Amniotic epithelial cell (primary cell): ENCODE measurements at regions not wholly inside any gene's neighbourhood (a gene's known extent, or its start where the extent isn't known, plus 50 kb on each side); places are given as distances from the start of the nearest gene placed in this dataset.

Experiments
- DNase-seq: peaks from one replicate; pipeline ENCODE4 v3.0.0-alpha.2; 2010; ENCODE audit warnings: low read depth

DNA sequence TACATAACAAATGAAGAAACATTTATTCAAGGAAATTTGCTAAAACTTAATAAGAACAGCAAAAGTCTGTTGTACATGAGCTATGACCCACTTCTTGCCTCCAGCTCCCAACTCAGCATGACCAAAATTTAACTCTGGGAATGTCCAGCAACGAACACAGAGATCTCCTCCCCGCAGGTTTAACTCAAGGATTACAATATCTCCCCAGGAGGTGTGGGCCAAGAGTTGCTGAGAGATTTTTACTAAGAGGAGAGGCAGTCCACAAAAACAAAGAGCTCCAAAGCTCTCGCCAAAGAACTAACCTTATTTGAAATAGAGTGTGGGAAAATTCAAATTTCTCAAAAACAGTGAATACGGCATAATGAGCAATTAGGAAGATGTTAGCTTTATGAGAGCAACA lies 318.5 kb downstream of the GRB14 start:
- DNase-seq, result no peak

DNA sequence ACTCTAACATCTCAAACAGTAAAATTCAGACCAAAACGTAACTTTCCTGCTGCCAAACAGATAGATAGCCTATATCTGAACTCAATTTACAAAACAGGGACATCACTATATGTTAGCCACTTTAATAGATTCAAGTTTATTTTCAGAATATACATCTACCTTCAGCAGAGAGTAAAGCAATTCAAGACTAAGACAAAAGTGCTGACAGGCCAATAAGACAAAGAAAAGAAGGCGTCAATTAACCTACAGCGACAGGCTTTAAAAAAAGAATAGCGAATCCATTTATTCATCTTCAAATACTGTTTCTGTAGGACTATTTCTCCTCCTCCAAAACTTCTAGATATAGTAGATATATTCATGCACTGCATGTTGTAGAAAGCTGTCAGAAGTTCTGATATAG lies 333.0 kb downstream of the GRB14 start:
- no peak for DNase-seq

DNA sequence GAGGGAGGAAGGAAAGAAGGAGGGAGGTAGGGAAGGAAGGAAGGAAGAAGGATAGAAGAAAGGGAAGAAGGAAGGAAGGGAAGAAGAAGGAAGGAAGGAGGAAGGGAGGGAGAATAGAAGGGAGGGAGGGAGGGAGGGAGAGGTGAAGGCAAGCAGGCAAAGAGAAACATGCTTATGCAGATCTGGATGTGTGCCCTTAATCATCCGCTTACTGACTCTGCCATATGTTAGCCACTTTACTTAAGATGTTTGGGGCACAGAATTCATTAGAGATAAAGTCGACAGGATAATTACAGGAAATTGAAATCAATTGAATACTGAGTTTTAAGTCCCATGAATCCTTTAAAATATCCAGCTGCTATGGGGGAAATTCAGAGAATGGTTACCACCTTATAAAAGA lies 334.2 kb downstream of the GRB14 start:
- DNase-seq, result no peak

DNA sequence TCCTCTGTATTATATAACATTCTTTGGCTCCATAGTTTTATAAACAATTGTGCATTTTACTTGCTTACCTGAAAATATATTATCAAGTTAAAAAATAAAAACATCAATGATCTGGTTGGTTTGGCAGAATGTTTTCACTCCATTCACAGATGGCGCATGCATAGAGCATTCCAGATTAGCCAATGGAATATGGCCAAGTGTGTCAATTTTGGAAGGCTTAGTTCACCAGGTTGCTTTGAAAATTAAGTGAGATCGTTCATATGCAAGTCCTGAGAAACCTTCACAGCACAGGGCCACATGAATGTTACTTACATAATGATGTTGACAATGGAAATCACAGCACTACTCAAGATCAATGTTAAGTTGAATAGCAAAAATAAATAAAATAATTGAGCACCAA lies 335.7 kb downstream of the GRB14 start:
- DNase-seq, result no peak

DNA sequence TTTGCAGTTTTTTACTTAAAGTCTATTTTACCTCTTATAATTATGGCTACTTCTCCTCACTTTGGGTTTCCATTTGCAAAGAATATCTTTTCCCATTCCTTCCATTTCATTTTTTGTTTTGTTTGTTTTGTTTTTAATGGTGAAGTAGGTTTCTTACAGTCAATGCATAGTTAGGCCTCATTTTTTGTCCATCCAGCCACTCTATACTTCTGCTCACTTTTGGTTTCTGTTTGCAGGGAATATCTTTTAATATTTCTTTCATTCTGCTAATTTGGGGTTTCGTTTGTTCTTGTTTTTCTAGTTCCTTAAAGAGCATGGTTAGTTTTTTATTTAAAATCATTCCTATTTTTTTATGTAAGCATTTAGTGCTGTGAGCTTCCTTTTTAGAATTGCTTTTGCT lies 339.4 kb downstream of the GRB14 start:
- no peak for DNase-seq

DNA sequence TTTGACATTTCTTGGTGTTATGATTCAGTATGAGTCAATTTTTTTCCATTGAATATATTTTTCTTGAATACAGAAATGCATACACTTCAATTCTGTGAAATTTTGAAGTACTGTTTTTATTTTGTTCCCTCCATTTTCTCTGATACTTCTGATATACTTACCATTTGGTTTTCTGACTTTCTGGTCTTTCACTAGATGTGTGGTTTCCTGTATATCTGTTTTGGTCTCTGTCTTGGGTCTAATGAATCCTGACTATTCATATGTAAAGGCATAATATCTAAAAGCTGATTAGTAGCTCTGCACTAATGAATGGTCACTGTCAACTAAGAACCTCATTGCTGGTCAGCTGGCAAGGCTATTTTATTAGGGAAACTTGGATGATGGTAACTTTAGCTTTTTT lies 345.6 kb downstream of the GRB14 start:
- DNase-seq, result no peak

DNA sequence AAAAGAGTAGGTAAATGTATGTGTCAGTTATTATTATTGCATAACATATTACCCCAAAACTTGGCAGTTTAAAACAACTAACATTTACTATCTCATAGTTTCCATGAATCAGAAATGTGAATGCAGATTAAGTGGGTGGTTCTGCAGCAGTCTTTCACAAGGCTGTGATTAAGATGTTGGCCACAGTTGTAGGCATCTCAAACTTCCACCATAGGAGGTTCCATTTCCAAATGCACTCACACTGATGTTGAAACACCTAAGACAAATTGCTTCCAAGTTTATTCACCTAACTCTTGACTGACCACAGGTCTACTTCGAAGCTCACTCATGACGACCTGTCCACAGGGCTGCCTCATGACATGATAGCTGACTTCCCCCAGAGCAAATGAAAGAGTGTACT lies 360.8 kb downstream of the GRB14 start:
- peak; percentile 43 for DNase-seq

DNA sequence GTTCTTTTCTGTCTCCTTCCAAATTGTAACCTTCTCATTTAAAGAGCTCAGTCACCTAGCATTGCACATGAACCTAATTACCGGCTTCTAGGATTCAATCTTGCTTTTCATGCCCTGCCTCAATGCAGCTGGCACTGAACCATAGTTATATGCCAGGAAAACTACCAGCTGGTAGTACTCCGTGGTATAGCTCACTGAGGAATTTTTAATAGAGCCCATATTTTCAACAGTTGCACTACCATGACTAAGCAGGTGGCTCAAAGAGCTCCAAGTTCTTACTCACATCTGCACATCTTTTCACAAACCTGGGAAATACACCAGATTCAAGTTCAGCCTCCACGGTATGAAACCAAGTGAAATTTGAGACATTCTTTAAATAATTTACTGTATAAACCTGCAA lies 363.5 kb downstream of the GRB14 start:
- DNase-seq, result no peak

DNA sequence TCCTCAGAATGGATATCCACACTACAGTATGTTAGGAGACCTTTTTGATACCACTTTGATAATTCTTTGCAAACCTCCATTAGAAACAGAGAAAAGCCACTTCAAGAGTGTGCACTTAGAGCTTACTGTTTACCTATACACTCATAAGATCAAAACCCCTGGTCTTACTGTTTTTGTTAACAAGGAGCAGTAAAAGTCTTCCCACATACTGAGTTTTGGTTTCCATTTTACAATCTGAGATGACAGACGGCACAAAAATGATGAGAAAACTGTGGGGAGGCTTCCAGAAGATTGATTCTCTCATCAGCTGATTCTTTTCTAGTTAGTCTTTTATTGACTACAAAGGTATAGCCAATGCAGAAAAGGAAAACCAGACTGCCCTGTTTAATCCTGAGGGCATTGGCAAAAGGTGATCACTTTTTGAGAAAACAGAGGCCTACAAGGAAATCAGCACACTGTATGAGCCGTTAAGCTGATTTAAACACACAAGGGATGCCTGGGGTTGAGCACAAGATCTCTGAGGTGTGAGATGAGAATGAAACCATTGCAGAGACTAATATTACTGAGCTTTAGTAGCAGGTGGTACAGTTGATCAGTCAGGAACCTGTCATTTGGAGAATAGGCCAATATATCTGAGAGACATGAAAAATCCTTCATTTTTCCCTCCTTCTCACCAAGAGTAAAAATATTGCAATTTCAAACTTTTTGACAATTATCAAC lies 368.6 kb downstream of the GRB14 start:
- no peak for DNase-seq

DNA sequence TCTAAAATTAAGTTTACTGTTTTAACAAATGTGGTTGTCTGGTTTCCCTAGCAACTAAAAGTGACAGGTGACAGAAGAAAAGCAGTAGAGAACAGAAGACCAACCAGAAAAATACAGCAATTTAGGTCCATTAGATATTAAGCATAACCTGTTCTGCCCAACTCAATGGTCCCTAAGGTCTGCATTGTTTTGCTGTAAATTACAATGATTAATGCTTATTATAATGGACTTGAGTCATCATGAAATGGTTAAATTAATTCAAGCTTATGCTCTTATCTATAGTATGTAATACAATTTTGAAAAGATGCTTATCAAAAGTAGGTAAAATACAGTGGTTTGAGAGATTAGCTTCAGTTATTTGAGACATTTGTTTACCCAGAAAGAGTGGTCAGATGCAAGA lies 378.0 kb downstream of the GRB14 start:
- no peak for DNase-seq

DNA sequence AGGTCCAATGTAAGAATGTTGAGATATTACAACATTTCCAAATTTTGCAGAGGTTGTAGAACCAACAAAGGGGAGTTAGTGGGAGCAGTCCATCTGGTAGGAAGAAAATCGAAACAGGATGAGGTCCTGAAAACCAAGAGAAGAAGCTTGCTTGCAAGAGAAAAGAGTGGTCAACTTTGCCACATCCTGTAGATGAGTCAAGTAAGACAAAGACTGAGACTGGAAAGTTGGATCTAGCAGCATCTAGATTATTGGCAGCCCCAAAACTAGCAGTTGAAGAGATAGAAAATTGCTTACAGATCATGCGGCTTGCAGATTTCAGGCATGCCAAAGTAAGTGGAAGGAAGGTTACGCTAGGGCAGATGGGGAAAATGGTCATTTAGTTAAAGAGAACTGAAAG lies 378.9 kb downstream of the GRB14 start:
- DNase-seq, result no peak

DNA sequence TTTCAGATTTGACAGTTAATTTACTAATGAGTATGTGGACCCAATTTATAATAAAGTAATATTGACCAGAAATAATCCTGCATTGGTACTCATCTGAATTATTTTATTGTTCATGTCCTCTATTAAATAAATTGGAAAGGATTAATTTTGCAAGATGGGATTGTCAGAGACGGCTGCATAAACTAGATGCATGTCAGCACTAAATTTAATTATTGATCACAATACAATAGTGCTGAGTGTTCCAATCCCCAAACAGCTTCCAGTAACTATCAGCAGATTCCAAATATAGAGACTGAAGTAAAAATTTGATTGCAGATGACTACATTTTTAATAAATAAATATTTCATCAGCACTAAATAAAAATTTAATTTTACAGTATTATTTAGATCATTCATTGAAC lies 387.2 kb downstream of the GRB14 start:
- no peak for DNase-seq

DNA sequence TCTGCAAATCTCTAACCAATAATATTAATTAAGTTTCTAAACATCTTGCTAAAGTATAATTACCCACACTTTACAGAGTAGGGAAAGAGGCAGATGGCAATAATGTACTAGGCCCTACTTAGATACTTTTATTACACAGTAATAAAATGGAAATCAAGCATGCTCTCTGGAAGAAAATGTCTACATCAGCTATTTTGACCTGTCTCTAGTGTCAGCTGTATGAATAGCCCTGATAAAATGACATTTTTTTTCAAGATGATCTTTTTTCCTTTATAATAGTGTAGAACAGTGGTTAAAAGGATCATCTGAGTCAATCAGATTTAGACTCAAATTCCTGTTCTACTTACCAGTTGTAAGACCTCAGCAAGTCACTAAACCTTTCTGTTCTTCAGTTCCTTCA lies 397.3 kb downstream of the GRB14 start:
- no peak for DNase-seq

DNA sequence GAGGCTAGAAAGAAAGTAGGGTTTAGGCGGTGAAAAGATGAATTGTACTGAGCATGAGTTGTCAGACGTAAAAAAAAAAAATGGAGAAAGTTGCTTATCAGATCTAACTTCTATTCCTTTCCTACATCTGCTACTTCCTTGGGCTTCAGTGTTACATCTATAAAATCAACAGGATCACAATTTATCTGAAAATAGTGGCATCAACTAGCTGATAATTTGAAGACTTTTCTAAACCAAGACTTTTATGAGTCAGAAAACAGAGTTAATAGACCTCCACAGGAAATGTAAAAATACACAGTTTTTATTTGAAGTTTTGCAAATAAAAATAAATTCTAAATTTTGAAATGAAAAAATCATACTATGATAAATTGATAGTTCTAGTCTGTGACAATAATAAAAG lies 399.8 kb downstream of the GRB14 start:
- no peak for DNase-seq

DNA sequence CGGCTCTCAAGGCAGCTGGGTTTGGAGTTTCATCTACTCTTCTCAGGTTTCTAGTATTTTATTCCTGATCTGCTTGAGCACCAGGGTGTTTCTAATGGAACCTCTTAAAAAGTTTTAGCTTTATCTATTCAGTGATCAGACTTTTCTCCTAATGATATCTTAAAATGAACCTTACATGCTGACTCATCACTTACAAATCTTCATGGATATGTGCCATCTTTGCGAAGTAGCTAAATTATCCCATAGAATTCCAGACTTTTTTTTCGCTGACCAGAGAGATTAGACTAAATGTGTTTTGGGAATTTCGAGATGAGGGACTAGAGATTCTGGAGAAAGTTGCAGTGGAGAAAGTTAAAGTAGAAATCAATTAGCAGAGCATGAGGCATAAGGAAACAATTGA lies 401.0 kb downstream of the GRB14 start:
- DNase-seq, result no peak

DNA sequence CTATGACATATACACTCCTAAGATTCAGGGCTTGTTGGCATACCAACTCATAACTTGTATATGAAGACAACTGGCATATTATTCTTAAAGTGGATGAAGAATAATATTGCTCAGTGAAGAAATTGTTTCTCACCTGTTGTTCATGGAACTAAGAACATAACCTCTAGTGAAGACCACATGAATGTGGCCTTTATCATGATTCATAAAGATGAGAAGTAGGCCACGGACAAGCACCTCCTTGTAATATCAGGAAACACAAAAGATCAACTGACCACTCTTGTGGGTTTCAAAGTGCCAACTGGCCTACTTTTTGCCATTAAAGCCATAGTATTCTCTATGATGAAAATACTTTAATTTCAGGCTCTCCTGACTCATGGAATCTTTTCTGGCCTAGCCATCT lies 407.4 kb downstream of the GRB14 start:
- DNase-seq, result no peak

DNA sequence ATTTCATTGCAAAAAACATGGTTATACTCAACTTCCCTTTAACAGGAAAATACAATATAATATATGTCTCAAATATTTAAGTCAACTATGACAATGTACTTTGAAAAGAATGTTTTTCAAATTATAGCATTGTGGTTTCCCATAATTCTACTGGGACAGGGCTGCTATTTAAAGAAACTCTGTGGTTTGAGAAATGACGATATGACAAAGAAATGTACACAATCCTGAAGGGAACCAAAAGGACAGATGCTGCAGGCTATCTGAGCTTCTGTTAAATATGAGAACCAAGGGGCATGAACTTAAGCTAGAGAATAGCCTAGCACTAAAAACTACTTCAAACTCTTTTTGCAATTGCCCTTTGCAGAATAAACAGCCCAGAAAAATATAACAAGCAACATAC lies 415.9 kb downstream of the GRB14 start:
- peak; percentile 7 for DNase-seq

DNA sequence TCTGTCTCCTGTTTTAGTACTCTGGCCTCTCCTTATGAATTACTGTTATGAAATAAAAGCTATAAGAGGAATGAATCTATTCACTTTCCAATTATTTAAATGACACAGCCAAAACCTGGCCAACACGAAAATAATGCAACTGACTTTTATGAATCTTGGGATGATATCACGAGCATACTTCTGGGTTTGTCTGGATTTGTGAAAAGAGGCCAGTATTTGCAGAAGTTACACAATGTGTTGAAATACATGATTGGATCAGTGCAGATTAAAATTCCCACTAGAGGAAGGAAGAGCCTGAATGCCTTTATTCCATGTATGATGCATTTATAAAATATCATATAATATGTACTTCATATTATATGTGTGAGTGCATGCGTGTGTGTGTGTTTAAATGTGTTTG lies 418.2 kb downstream of the GRB14 start:
- DNase-seq, result peak; percentile 3

DNA sequence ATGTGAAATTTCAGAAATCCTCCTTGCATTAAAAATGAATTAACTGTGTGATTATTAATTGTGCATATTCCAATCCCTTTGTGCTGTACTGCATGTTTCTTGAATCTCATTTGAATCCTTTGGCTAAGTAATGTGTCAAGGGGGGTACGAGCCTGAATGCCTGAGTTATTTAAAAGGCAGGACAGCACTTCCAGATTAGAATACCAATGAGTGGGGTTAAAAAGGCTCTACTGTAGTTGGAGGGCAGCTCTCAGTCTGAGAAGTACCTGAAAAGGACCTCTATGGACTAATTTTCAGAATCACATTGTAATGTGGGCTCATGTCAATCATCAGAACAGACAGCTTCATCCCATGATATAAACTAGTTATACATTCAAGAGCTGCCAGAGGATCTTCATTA lies 423.0 kb downstream of the GRB14 start:
- no peak for DNase-seq

DNA sequence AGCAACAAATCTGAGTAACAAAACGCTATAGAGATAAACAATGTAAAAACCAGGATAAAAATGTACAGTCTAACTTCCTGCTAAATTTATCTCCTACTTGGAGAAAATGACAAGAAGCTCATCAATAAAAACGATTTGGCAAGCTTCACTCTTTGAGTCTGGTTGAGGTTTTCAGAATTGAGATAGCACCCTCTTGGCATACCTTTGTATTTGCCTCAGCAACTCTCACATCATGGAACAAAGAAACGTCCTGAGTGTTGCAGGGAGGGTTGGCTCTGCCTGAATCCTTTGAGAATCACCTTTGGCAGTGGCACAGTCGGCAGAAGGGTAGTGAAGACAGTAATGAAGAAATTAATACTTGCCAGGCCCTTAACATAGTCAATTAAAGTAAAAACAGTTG lies 430.6 kb downstream of the GRB14 start:
- no peak for DNase-seq

DNA sequence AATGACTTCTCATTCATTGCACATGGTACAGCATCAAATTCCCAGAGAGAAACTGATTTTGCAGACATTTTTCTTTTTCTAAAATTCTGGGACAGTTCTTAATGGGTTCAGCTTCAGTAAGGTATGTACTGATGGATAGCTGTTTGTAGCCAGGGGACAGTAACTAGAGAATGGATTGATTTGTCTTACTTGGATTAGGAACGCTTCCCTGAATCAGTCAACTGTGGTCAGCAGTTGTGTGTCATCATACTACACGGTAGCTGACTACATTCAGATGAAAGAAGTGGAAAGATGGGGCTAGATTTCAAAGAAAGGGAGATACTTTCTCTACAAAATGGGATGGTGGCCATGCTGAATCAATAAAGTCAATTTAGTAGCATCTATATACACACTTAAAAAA lies 431.4 kb downstream of the GRB14 start:
- DNase-seq, result no peak

DNA sequence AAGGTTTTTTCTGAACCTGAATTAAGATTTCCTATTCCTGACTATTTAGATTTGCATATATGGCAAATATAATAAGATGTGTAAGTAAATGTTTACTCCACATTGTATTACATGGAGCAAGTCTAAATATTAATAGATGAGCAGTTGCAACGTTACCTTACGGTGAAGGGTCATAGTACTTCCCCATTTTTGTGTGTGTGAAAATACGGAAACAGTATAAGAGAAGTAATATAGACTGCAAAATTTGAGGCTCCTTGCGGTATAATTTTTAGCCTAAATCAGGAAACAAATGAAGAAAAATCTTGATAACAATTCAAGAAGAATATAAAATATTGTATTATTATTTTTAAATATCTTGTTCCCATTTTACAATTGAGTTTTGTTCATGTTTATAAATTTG lies 434.2 kb downstream of the GRB14 start:
- no peak for DNase-seq

DNA sequence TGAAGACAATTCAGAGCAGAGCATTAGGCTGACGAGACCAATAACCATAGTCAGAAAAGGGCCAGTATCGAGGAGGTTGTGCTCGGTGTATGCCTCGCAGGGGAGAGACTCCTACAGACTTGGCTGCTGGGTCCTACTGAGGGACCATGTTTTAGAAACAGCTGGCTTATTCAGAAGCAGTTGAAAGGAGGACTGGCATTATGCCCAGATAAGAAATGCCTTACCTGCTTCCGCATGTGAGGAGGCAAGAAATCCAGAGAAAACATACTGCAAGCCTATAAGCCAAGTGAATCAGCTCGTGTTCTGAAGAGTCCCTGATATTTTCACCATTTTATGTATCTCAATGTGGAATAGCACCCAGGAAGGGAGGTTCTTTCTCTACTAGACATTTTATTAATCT lies 434.7 kb downstream of the GRB14 start:
- no peak for DNase-seq

DNA sequence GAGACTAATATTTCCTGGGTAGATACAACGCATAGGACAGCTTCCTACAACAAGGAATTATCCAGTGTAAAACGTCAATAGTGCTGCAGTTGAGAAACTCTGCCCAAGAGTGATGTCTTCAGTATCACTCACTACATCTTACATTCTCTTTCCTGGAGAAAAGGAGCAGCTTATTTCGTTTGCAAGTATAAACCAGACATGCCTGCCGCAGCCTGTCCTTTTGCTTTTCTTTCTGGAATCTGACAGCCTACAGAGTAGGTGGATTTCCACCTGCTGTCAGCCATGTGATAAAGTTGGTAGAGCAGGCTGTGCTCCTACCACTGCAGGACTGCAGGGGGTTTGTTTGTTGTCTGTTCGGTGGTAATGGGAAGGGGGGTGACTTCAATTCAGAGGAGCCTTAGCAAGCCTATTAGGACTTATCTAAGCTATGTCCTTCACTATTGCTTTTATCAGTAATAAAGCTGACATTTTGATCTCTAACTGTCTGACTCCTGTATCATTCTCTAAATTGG lies 439.1 kb downstream of the GRB14 start:
- no peak for DNase-seq
